DOHH2 (cell line): ENCODE measurements at regions not wholly inside any gene's neighbourhood (a gene's known extent, or its start where the extent isn't known, plus 50 kb on each side); places are given as distances from the start of the nearest gene placed in this dataset.

Experiments used
- EZH2phosphoT487 ChIP-seq: fragments of 200-600 bp; sonication (generic); IDR thresholded peaks from 2 replicates; pipeline ENCODE4 v1.6.1; 2017; ENCODE audit warnings: borderline replicate concordance, mild to moderate bottlenecking, antibody characterized with exemption, low read length, moderate library complexity, mixed read lengths
- TF ChIP-seq, protein P1 (sequence below): fragments of 200-600 bp; sonication (generic); IDR thresholded peaks from one replicate; pipeline ENCODE4 v1.5.1; 2014; ENCODE audit warnings: antibody characterized with exemption, mild to moderate bottlenecking, low read depth, low read length; ENCODE audit not compliant: poor library complexity, severe bottlenecking

DNA sequence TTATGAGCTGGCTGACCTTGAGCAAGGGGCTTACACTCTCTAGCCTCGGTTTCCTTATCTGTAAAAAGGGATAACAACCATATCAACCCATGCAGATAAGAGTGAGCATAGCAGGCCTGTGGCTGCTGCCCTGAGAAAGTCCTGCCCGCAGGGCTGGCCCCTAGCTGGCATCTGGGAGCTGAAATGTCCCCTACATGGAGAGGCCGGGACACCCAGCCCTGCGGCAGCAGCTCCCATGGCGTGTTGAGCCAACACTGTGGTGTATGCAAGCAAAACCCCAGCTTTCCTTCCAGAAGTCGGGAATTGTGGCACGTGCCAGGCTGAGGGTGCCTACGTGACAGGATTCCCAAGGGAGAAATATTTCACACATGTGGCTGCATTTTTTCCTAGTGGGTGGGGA lies 358.9 kb downstream of the CTTN start:
- TF ChIP-seq, protein P1, sequence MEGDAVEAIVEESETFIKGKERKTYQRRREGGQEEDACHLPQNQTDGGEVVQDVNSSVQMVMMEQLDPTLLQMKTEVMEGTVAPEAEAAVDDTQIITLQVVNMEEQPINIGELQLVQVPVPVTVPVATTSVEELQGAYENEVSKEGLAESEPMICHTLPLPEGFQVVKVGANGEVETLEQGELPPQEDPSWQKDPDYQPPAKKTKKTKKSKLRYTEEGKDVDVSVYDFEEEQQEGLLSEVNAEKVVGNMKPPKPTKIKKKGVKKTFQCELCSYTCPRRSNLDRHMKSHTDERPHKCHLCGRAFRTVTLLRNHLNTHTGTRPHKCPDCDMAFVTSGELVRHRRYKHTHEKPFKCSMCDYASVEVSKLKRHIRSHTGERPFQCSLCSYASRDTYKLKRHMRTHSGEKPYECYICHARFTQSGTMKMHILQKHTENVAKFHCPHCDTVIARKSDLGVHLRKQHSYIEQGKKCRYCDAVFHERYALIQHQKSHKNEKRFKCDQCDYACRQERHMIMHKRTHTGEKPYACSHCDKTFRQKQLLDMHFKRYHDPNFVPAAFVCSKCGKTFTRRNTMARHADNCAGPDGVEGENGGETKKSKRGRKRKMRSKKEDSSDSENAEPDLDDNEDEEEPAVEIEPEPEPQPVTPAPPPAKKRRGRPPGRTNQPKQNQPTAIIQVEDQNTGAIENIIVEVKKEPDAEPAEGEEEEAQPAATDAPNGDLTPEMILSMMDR = no peak
- no peak for TF ChIP-seq EZH2phosphoT487
